ENCODE measurements at regions not wholly inside any gene's neighbourhood (a gene's known extent, or its start where the extent isn't known, plus 50 kb on each side); places are given as distances from the start of the nearest gene placed in this dataset.

GRCh38 chr5:33317271-33317670 lies 123.5 kb upstream of the TARS1 start:
- DNase-seq (ENCODE audit: extremely low read depth, insufficient read length), result no peak
- H3K4me3 ChIP-seq (replicated peaks; ENCODE audit: low read depth, low read length), result no peak overlapping the region
- H3K27me3 ChIP-seq (replicated peaks; ENCODE audit: control insufficient read depth, insufficient read depth, low read length), result no peaks in the 10 kb centered on the region; the same call in 1 of the 2 replicates
- no peaks in the 10 kb centered on the region for H3K36me3 ChIP-seq (ENCODE audit: control insufficient read depth, insufficient read depth, low read length)
- TF ChIP-seq CTCF (IDR thresholded peaks at IDR 0.05; ENCODE audit: insufficient read depth, low read length, poor library complexity, severe bottlenecking), result no peak

GRCh38 chr5:33319151-33319550 lies 121.6 kb upstream of the TARS1 start:
- TF ChIP-seq CTCF (IDR thresholded peaks at IDR 0.05; ENCODE audit: insufficient read depth, low read length, poor library complexity, severe bottlenecking), result no peak
- Histone ChIP-seq H3K36me3 (ENCODE audit: control insufficient read depth, insufficient read depth, low read length) (no peaks in the 10 kb centered on the region), H3K27me3 (replicated peaks; ENCODE audit: control insufficient read depth, insufficient read depth, low read length) (no peaks in the 10 kb centered on the region; the same call in 1 of the 2 replicates), H3K4me3 (replicated peaks; ENCODE audit: low read depth, low read length) (no peak overlapping the region)
- no peak for DNase-seq (ENCODE audit: extremely low read depth, insufficient read length)

GRCh38 chr5:33319841-33320240 lies 120.9 kb upstream of the TARS1 start:
- H3K36me3 ChIP-seq (ENCODE audit: control insufficient read depth, insufficient read depth, low read length), result no peaks in the 10 kb centered on the region
- no peaks in the 10 kb centered on the region; the same call in 1 of the 2 replicates for H3K27me3 ChIP-seq (replicated peaks; ENCODE audit: control insufficient read depth, insufficient read depth, low read length)
- DNase-seq (ENCODE audit: extremely low read depth, insufficient read length), result no peak
- no peak overlapping the region for H3K4me3 ChIP-seq (replicated peaks; ENCODE audit: low read depth, low read length)
- TF ChIP-seq CTCF (IDR thresholded peaks at IDR 0.05; ENCODE audit: insufficient read depth, low read length, poor library complexity, severe bottlenecking), result no peak

- TF ChIP-seq CTCF (IDR thresholded peaks at IDR 0.05; ENCODE audit: insufficient read depth, low read length, poor library complexity, severe bottlenecking), result no peak
- Histone ChIP-seq H3K27me3 (replicated peaks; ENCODE audit: control insufficient read depth, insufficient read depth, low read length) (no peaks in the 10 kb centered on the region; the same call in 1 of the 2 replicates), H3K36me3 (ENCODE audit: control insufficient read depth, insufficient read depth, low read length) (no peaks in the 10 kb centered on the region), H3K4me3 (replicated peaks; ENCODE audit: low read depth, low read length) (no peak overlapping the region)
- no peak for DNase-seq (ENCODE audit: extremely low read depth, insufficient read length)
Measured at GRCh38 chr5:33321026-33321425, 119.7 kb upstream of the TARS1 start.

GRCh38 chr5:33322632-33323031 lies 118.1 kb upstream of the TARS1 start:
- TF ChIP-seq CTCF (IDR thresholded peaks at IDR 0.05; ENCODE audit: insufficient read depth, low read length, poor library complexity, severe bottlenecking), result no peak
- Histone ChIP-seq H3K4me3 (replicated peaks; ENCODE audit: low read depth, low read length) (no peak overlapping the region), H3K36me3 (ENCODE audit: control insufficient read depth, insufficient read depth, low read length) (no peaks in the 10 kb centered on the region), H3K27me3 (replicated peaks; ENCODE audit: control insufficient read depth, insufficient read depth, low read length) (no peaks in the 10 kb centered on the region; the same call in 1 of the 2 replicates)
- no peak for DNase-seq (ENCODE audit: extremely low read depth, insufficient read length)

GRCh38 chr5:33324667-33325307 lies 116.0 kb upstream of the TARS1 start:
- Histone ChIP-seq H3K27me3 (replicated peaks; ENCODE audit: control insufficient read depth, insufficient read depth, low read length) (no peaks in the 10 kb centered on the region; the same call in 1 of the 2 replicates), H3K4me3 (replicated peaks; ENCODE audit: low read depth, low read length) (no peak overlapping the region), H3K36me3 (ENCODE audit: control insufficient read depth, insufficient read depth, low read length) (no peaks in the 10 kb centered on the region)
- TF ChIP-seq CTCF (IDR thresholded peaks at IDR 0.05; ENCODE audit: insufficient read depth, low read length, poor library complexity, severe bottlenecking), result no peak
- DNase-seq (ENCODE audit: extremely low read depth, insufficient read length), result no peak

All from GM06990 (cell line).